Neural cell (in vitro differentiated cells): ENCODE measurements at regions not wholly inside any gene's neighbourhood (a gene's known extent, or its start where the extent isn't known, plus 50 kb on each side); places are given as distances from the start of the nearest gene placed in this dataset.

Experiments
- CTCF ChIP-seq: fragments of 450-650 bp; IDR thresholded peaks from 2 replicates; pipeline ENCODE4 v1.5.1; 2014; ENCODE audit warnings: antibody characterized with exemption, mild to moderate bottlenecking, moderate library complexity; ENCODE audit not compliant: poor library complexity, severe bottlenecking
- EP300 ChIP-seq: fragments of 450-650 bp; conservative IDR thresholded peaks from 2 replicates; pipeline ENCODE4 v1.6.1; 2014; ENCODE audit warnings: antibody characterized with exemption, mild to moderate bottlenecking, moderate library complexity; ENCODE audit not compliant: poor library complexity, severe bottlenecking
- EZH2 ChIP-seq: fragments of 200-600, 300-800 bp; shearing (Covaris generic), sonication (generic); IDR thresholded peaks from 2 replicates; pipeline ENCODE4 v1.6.1; 2014; ENCODE audit warnings: antibody characterized with exemption, low read length, borderline replicate concordance, mild to moderate bottlenecking; ENCODE audit not compliant: insufficient read depth, poor library complexity, severe bottlenecking
- POLR2AphosphoS5 ChIP-seq: IDR thresholded peaks from 2 replicates; pipeline ENCODE4 v1.6.1; 2012
- RAD21 ChIP-seq: fragments of 450-650 bp; conservative IDR thresholded peaks from 2 replicates; pipeline ENCODE4 v1.6.1; 2014; ENCODE audit warnings: antibody characterized with exemption, mild to moderate bottlenecking, moderate library complexity
- SMC3 ChIP-seq: fragments of 450-650 bp; conservative IDR thresholded peaks from 2 replicates; pipeline ENCODE4 v1.6.1; 2014; ENCODE audit warnings: antibody characterized with exemption, mild to moderate bottlenecking, moderate library complexity; ENCODE audit not compliant: poor library complexity
- TAF1 ChIP-seq: IDR thresholded peaks from 2 replicates; pipeline ENCODE4 v1.6.1; 2012; ENCODE audit warnings: low read depth

- TF ChIP-seq EZH2 (no peak), SMC3 (no peak), CTCF (no peak), TAF1 (no peak), POLR2AphosphoS5 (no peak), RAD21 (no peak), EP300 (no peak)
These were observed 2110.3 kb upstream of the CELF4 start for GRCh38 chr18:39675906-39676305.
